H9 (cell line): ENCODE measurements at regions not wholly inside any gene's neighbourhood (a gene's known extent, or its start where the extent isn't known, plus 50 kb on each side); places are given as distances from the start of the nearest gene placed in this dataset.

ENCODE experiments used
- DNase-seq: peaks from one replicate; pipeline ENCODE4 v3.0.0-alpha.2; 2017
- H2AFZ ChIP-seq: one replicate; pipeline ENCODE4 v1.6.1; 2013; ENCODE audit warnings: mild to moderate bottlenecking, low read length, control low read depth, moderate library complexity
- H2AK5ac ChIP-seq: 2 replicates; pipeline ENCODE4 v1.6.1; 2013; ENCODE audit warnings: low read length, control low read depth, mixed read lengths; ENCODE audit not compliant: insufficient read length
- H2BK120ac ChIP-seq: one replicate; pipeline ENCODE4 v1.6.1; 2013; ENCODE audit warnings: low read depth, mild to moderate bottlenecking, low read length, control low read depth, inconsistent platforms; ENCODE audit not compliant: poor library complexity, severe bottlenecking
- H2BK12ac ChIP-seq: 2 replicates; pipeline ENCODE4 v1.6.1; 2013; ENCODE audit warnings: low read length, control low read depth, mixed read lengths, low read depth; ENCODE audit not compliant: insufficient read length
- H2BK15ac ChIP-seq: 2 replicates; pipeline ENCODE4 v1.6.1; 2013; ENCODE audit warnings: low read depth, low read length, control low read depth
- H2BK20ac ChIP-seq: one replicate; pipeline ENCODE4 v1.6.1; 2013; ENCODE audit warnings: low read depth, mild to moderate bottlenecking, low read length, control low read depth, inconsistent platforms; ENCODE audit not compliant: poor library complexity, severe bottlenecking
- H2BK5ac ChIP-seq: 2 replicates; pipeline ENCODE4 v1.6.1; 2013; ENCODE audit warnings: low read length, control low read depth, mixed read lengths; ENCODE audit not compliant: insufficient read length
- H3K14ac ChIP-seq: 2 replicates; pipeline ENCODE4 v1.6.1; 2013; ENCODE audit warnings: low read length, control low read depth; ENCODE audit not compliant: insufficient read depth
- H3K18ac ChIP-seq: 2 replicates; pipeline ENCODE4 v1.6.1; 2013; ENCODE audit warnings: low read depth, mild to moderate bottlenecking, mixed read lengths, low read length, control low read depth; ENCODE audit not compliant: insufficient read length
- H3K23ac ChIP-seq: 2 replicates; pipeline ENCODE4 v1.6.1; 2013; ENCODE audit warnings: low read length, control low read depth, mixed read lengths, low read depth; ENCODE audit not compliant: insufficient read length
- H3K23me2 ChIP-seq: 2 replicates; pipeline ENCODE4 v1.6.1; 2013; ENCODE audit warnings: low read depth, mild to moderate bottlenecking, mixed read lengths, low read length, control low read depth; ENCODE audit not compliant: insufficient read length, poor library complexity, severe bottlenecking
- H3K27ac ChIP-seq: 2 replicates; pipeline ENCODE4 v1.5.1; 2013; ENCODE audit warnings: low read length, control low read depth, mixed read lengths, low read depth; ENCODE audit not compliant: insufficient read length
- H3K27me3 ChIP-seq: 2 replicates; pipeline ENCODE4 v1.6.1; 2013; ENCODE audit warnings: low read length, control low read depth, inconsistent platforms; ENCODE audit not compliant: insufficient read depth
- H3K4ac ChIP-seq: 2 replicates; pipeline ENCODE4 v1.6.1; 2013; ENCODE audit warnings: low read depth, mild to moderate bottlenecking, control low read depth, inconsistent platforms, low read length, moderate library complexity
- H3K4me1 ChIP-seq: 2 replicates; pipeline ENCODE4 v1.6.1; 2013; ENCODE audit warnings: low read length, control low read depth, inconsistent platforms; ENCODE audit not compliant: insufficient read depth
- H3K4me2 ChIP-seq: 2 replicates; pipeline ENCODE4 v1.6.1; 2013; ENCODE audit warnings: low read length, control low read depth, mixed read lengths; ENCODE audit not compliant: insufficient read length, insufficient read depth
- H3K56ac ChIP-seq: 2 replicates; pipeline ENCODE4 v1.6.1; 2013; ENCODE audit warnings: low read depth, mild to moderate bottlenecking, mixed read lengths, low read length, control low read depth; ENCODE audit not compliant: insufficient read length
- H3K79me1 ChIP-seq: 2 replicates; pipeline ENCODE4 v1.6.1; 2013; ENCODE audit warnings: low read depth, mild to moderate bottlenecking, moderate library complexity, low read length, control low read depth, inconsistent platforms; ENCODE audit not compliant: insufficient read depth, poor library complexity, severe bottlenecking
- H3K79me2 ChIP-seq: 2 replicates; pipeline ENCODE4 v1.6.1; 2013; ENCODE audit warnings: low read length, control low read depth, inconsistent platforms; ENCODE audit not compliant: insufficient read depth
- H3K9ac ChIP-seq: 2 replicates; pipeline ENCODE4 v1.6.1; 2013; ENCODE audit warnings: low read length, control low read depth, mixed read lengths; ENCODE audit not compliant: insufficient read length; ENCODE audit errors: extremely low read depth
- H3K9me3 ChIP-seq: one replicate; pipeline ENCODE4 v1.6.1; 2013; ENCODE audit warnings: low read depth, low read length, inconsistent platforms; ENCODE audit not compliant: control insufficient read depth
- H3T11ph ChIP-seq: one replicate; pipeline ENCODE4 v1.6.1; 2013; ENCODE audit warnings: mild to moderate bottlenecking, low read length, control low read depth, inconsistent platforms
- H4K20me1 ChIP-seq: one replicate; pipeline ENCODE4 v1.6.1; 2013; ENCODE audit not compliant: control insufficient read depth, insufficient read length, insufficient read depth
- H4K5ac ChIP-seq: 2 replicates; pipeline ENCODE4 v1.6.1; 2013; ENCODE audit warnings: low read depth, mild to moderate bottlenecking, mixed read lengths, low read length, control low read depth; ENCODE audit not compliant: insufficient read length
- H4K8ac ChIP-seq: replicated peaks from 2 replicates; pipeline ENCODE4 v1.6.1; 2013; ENCODE audit warnings: low read length, control low read depth, mixed read lengths, low read depth; ENCODE audit not compliant: insufficient read length
- H4K91ac ChIP-seq: 2 replicates; pipeline ENCODE4 v1.6.1; 2013; ENCODE audit warnings: low read depth, mild to moderate bottlenecking, moderate library complexity, mixed read lengths, low read length, control low read depth; ENCODE audit not compliant: insufficient read length
- H3K27ac Mint-ChIP-seq, 3 experiments: 2 replicates in 2 of 3; 3 replicates in 1 of 3; pipeline ENCODE4 v1.8.0; 2020 to 2021; ENCODE audit warnings: mixed read lengths in 3 of 3, mild to moderate bottlenecking in 1 of 3, moderate library complexity in 1 of 3
- H3K27me3 Mint-ChIP-seq: 2 replicates; pipeline ENCODE4 v1.8.0; 2021; ENCODE audit warnings: low read depth, mild to moderate bottlenecking, moderate library complexity, mixed read lengths
- H3K36me3 Mint-ChIP-seq, 3 experiments: 2 replicates in 2 of 3; 3 replicates in 1 of 3; pipeline ENCODE4 v1.8.0; 2020 to 2021; ENCODE audit warnings: low read depth in 3 of 3, mixed read lengths in 3 of 3; ENCODE audit not compliant: insufficient read depth in 1 of 3
- H3K4me1 Mint-ChIP-seq, 2 experiments: 2 replicates each; pipeline ENCODE4 v1.8.0; 2020; ENCODE audit warnings: mixed read lengths in 2 of 2
- H3K4me3 Mint-ChIP-seq, 2 experiments: 2 replicates in 1 of 2; 3 replicates in 1 of 2; pipeline ENCODE4 v1.8.0; 2020 to 2021; ENCODE audit warnings: mild to moderate bottlenecking in 2 of 2, mixed read lengths in 2 of 2, moderate library complexity in 1 of 2
- H3K9me3 Mint-ChIP-seq, 2 experiments: 2 replicates in 1 of 2; 3 replicates in 1 of 2; pipeline ENCODE4 v1.8.0; 2020; ENCODE audit warnings: mild to moderate bottlenecking in 2 of 2, mixed read lengths in 2 of 2, moderate library complexity in 1 of 2
- WGBS: extraction: QIAGEN DNeasy Blood & Tissue Kit; methylation state at CpG from one replicate; pipeline ENCODE4 v1.1.7; 2013; ENCODE audit warnings: missing lambda C conversion rate, low lambda C conversion rate, mixed read lengths; ENCODE audit not compliant: insufficient read length; ENCODE audit errors: extremely low coverage; 5-methylcytosine and 5-hydroxymethylcytosine counted together
- TF ChIP-seq, protein P1 (sequence below): fragments of 200-600 bp; sonication (generic); conservative IDR thresholded peaks from 3 replicates; pipeline ENCODE4 v1.8.0; 2021; ENCODE audit warnings: antibody characterized with exemption, mild to moderate bottlenecking

GRCh38 chr7:131124867-131125266, 202.8 kb upstream of the MKLN1 start:
- H3K4me1 Mint-ChIP-seq, result peaks cover 3 to 4% of the 10 kb centered on the region in 2 experiments
- WGBS, result no CpG with 5 or more reads among the region's 3 CpGs
- H3K27ac Mint-ChIP-seq, result no peak overlapping the region

More at GRCh38 chr7:131124867-131125266, 202.8 kb upstream of the MKLN1 start:
- H4K20me1 ChIP-seq, result no peaks in the 10 kb centered on the region
- H3K9me3 ChIP-seq, result no peaks in the 10 kb centered on the region
- no peak overlapping the region for H2BK15ac ChIP-seq
- H2BK20ac ChIP-seq, result no peak overlapping the region
- H4K5ac ChIP-seq, result no peak overlapping the region
- H3T11ph ChIP-seq, result no peak overlapping the region
- no peak overlapping the region for H2BK12ac ChIP-seq
- H3K23me2 ChIP-seq, result no peaks in the 10 kb centered on the region
- no peaks in the 10 kb centered on the region for H3K4me1 ChIP-seq
- no peak overlapping the region for H3K27ac ChIP-seq
- H3K9ac ChIP-seq, result no peak overlapping the region
- TF ChIP-seq, protein P1, sequence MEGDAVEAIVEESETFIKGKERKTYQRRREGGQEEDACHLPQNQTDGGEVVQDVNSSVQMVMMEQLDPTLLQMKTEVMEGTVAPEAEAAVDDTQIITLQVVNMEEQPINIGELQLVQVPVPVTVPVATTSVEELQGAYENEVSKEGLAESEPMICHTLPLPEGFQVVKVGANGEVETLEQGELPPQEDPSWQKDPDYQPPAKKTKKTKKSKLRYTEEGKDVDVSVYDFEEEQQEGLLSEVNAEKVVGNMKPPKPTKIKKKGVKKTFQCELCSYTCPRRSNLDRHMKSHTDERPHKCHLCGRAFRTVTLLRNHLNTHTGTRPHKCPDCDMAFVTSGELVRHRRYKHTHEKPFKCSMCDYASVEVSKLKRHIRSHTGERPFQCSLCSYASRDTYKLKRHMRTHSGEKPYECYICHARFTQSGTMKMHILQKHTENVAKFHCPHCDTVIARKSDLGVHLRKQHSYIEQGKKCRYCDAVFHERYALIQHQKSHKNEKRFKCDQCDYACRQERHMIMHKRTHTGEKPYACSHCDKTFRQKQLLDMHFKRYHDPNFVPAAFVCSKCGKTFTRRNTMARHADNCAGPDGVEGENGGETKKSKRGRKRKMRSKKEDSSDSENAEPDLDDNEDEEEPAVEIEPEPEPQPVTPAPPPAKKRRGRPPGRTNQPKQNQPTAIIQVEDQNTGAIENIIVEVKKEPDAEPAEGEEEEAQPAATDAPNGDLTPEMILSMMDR, result no peak
- no peak overlapping the region for H4K8ac ChIP-seq
- no peaks in the 10 kb centered on the region for H3K79me2 ChIP-seq
- no peak overlapping the region for H3K56ac ChIP-seq
- Mint-ChIP-seq H3K4me3 (no peak overlapping the region), H3K9me3 (peaks cover 9% of the 10 kb centered on the region in 2 experiments), H3K27me3 (peaks cover 6% of the 10 kb centered on the region), H3K36me3 (peaks cover 6 to 9% (median 7%) of the 10 kb centered on the region in 3 experiments)
- no peak overlapping the region for H3K4ac ChIP-seq
- no peak overlapping the region for H2BK120ac ChIP-seq
- no peak overlapping the region for H3K14ac ChIP-seq
- H3K23ac ChIP-seq, result no peak overlapping the region
- no peak overlapping the region for H4K91ac ChIP-seq
- no peak for DNase-seq
- H2AFZ ChIP-seq, result no peak overlapping the region
- no peaks in the 10 kb centered on the region for H3K79me1 ChIP-seq
- no peaks in the 10 kb centered on the region for H3K27me3 ChIP-seq
- H2AK5ac ChIP-seq, result no peak overlapping the region
- H3K18ac ChIP-seq, result no peak overlapping the region
- H3K4me2 ChIP-seq, result no peak overlapping the region
- H2BK5ac ChIP-seq, result no peak overlapping the region
